SK-N-SH (cell line): ENCODE measurements at regions not wholly inside any gene's neighbourhood (a gene's known extent, or its start where the extent isn't known, plus 50 kb on each side); places are given as distances from the start of the nearest gene placed in this dataset.

Experiments
- CTCF ChIA-PET: fragments of 300-600, 350-600 bp; formaldehyde crosslinking; extraction: SDS; loops from one replicate; lab custom pipeline; 2021; lab: Yijun Ruan, JAX
- POLR2A ChIA-PET: fragments of 350-600 bp; sonication (Branson Sonifier 250); formaldehyde crosslinking; extraction: SDS; loops from one replicate; lab custom pipeline; 2020; ENCODE audit warnings: antibody characterized with exemption, inconsistent platforms; lab: Yijun Ruan, JAX
- DNase-seq: peaks from one replicate; pipeline ENCODE4 v3.0.0; 2012
- H2AFZ ChIP-seq: fragments of 200-600 bp; sonication (generic); 2 replicates; pipeline ENCODE4 v1.8.1; 2016; ENCODE audit warnings: antibody characterized with exemption, mild to moderate bottlenecking, low read depth
- H3F3A ChIP-seq: fragments of 200-600 bp; sonication (generic); replicated peaks from 2 replicates; pipeline ENCODE3; 2016; ENCODE audit warnings: antibody characterized with exemption, mild to moderate bottlenecking; ENCODE audit not compliant: insufficient read depth
- H3K27ac ChIP-seq, 2 experiments: fragments of 200-500 bp in 1 of 2; fragments of 200-600 bp in 1 of 2; sonication (Bioruptor generic) in 1 of 2; sonication (generic), shearing (Covaris generic) in 1 of 2; 2 replicates each; pipeline versions ENCODE4 v1.5.1 to v1.6.1; 2014 to 2016; ENCODE audit warnings: low read depth in 2 of 2, inconsistent platforms in 1 of 2, low read length in 1 of 2, mild to moderate bottlenecking in 1 of 2, mixed read lengths in 1 of 2
- H3K27me3 ChIP-seq: fragments of 200-600 bp; sonication (generic), shearing (Covaris generic); 2 replicates; pipeline ENCODE4 v1.6.1; 2016; ENCODE audit warnings: mixed run types; ENCODE audit not compliant: insufficient read depth
- H3K36me3 ChIP-seq, 2 experiments: fragments of 200-500 bp in 1 of 2; fragments of 200-600 bp in 1 of 2; sonication (Bioruptor generic) in 1 of 2; sonication (generic) in 1 of 2; replicated peaks in 1 of 2; 2 replicates each; pipeline versions ENCODE3 to v1.5.1; 2014 to 2016; ENCODE audit warnings: low read length in 1 of 2, mild to moderate bottlenecking in 1 of 2; ENCODE audit not compliant: insufficient read depth in 2 of 2, control insufficient read depth in 1 of 2
- H3K4me1 ChIP-seq, 2 experiments: fragments of 200-500 bp in 1 of 2; fragments of 200-600 bp in 1 of 2; sonication (Bioruptor generic) in 1 of 2; sonication (generic), shearing (Covaris generic) in 1 of 2; 2 replicates each; pipeline versions ENCODE4 v1.5.1 to v1.6.1; 2014 to 2016; ENCODE audit warnings: low read depth in 1 of 2, low read length in 1 of 2, mixed run types in 1 of 2; ENCODE audit not compliant: insufficient read depth in 2 of 2, control insufficient read depth in 1 of 2
- H3K4me2 ChIP-seq: fragments of 200-600 bp; sonication (generic), shearing (Covaris generic); 2 replicates; pipeline ENCODE4 v1.6.1; 2017; ENCODE audit warnings: mixed run types
- H3K4me3 ChIP-seq, 2 experiments: fragments of 200-500 bp in 1 of 2; fragments of 200-600 bp in 1 of 2; sonication (Bioruptor generic) in 1 of 2; sonication (generic), shearing (Covaris generic) in 1 of 2; 2 replicates each; pipeline versions ENCODE4 v1.5.1 to v1.8.1; 2014 to 2016; ENCODE audit warnings: low read depth in 2 of 2, inconsistent platforms in 1 of 2, low read length in 1 of 2, mild to moderate bottlenecking in 1 of 2, mixed read lengths in 1 of 2, moderate library complexity in 1 of 2
- H3K79me2 ChIP-seq: fragments of 200-600 bp; sonication (generic); 2 replicates; pipeline ENCODE4 v1.8.1; 2017; ENCODE audit warnings: mild to moderate bottlenecking; ENCODE audit not compliant: insufficient read depth
- H3K9ac ChIP-seq: fragments of 200-600 bp; sonication (generic); 2 replicates; pipeline ENCODE4 v1.6.1; 2017; ENCODE audit warnings: mixed run types
- H3K9me2 ChIP-seq: fragments of 200-600 bp; sonication (generic); 2 replicates; pipeline ENCODE4 v1.6.1; 2017; ENCODE audit warnings: mixed run types
- H3K9me3 ChIP-seq: fragments of 200-600 bp; sonication (generic); 2 replicates; pipeline ENCODE4 v1.6.1; 2017; ENCODE audit warnings: mixed run types, mild to moderate bottlenecking, moderate library complexity
- H4K20me1 ChIP-seq: fragments of 200-600 bp; sonication (generic); 2 replicates; pipeline ENCODE4 v1.6.1; 2017; ENCODE audit warnings: mild to moderate bottlenecking, mixed run types; ENCODE audit not compliant: insufficient read depth
- ELF1 ChIP-seq: IDR thresholded peaks from 2 replicates; pipeline ENCODE4 v1.4.0; 2012
- FOSL2 ChIP-seq: IDR thresholded peaks from 2 replicates; pipeline ENCODE4 v1.4.0; 2012; ENCODE audit warnings: low read depth, mild to moderate bottlenecking, moderate library complexity, borderline replicate concordance
- FOXJ3 ChIP-seq: sonication (generic); formaldehyde crosslinking; IDR thresholded peaks from 2 replicates; pipeline ENCODE4 v1.5.1; 2020; ENCODE audit warnings: mild to moderate bottlenecking, missing genetic modification reagents
- GABPA ChIP-seq: IDR thresholded peaks from 2 replicates; pipeline ENCODE4 v1.4.0; 2012; ENCODE audit warnings: low read depth, mild to moderate bottlenecking
- GATA2 ChIP-seq: sonication (generic); formaldehyde crosslinking; IDR thresholded peaks from 2 replicates; pipeline ENCODE4 v1.5.0; 2020; ENCODE audit warnings: mild to moderate bottlenecking, missing genetic modification reagents
- JUND ChIP-seq: IDR thresholded peaks from 2 replicates; pipeline ENCODE4 v1.4.0; 2012
- MEF2A ChIP-seq: IDR thresholded peaks from 2 replicates; pipeline ENCODE4 v1.4.0; 2012; ENCODE audit warnings: low read depth, borderline replicate concordance
- MXI1 ChIP-seq: IDR thresholded peaks from 2 replicates; pipeline ENCODE4 v1.6.1; 2012; ENCODE audit warnings: mild to moderate bottlenecking, low read depth, low read length, improper control_type of control experiment
- RAD21 ChIP-seq: IDR thresholded peaks from 2 replicates; pipeline ENCODE4 v1.6.1; 2012; ENCODE audit warnings: mild to moderate bottlenecking, low read length
- SMC3 ChIP-seq: IDR thresholded peaks from 2 replicates; pipeline ENCODE4 v1.6.1; 2012; ENCODE audit warnings: low read depth, low read length, improper control_type of control experiment
- TAF1 ChIP-seq: IDR thresholded peaks from 2 replicates; pipeline ENCODE4 v1.6.1; 2012; ENCODE audit warnings: low read depth, mild to moderate bottlenecking, low read length, moderate library complexity, borderline replicate concordance
- TEAD4 ChIP-seq: IDR thresholded peaks from 2 replicates; pipeline ENCODE4 v1.4.0; 2012; ENCODE audit warnings: mild to moderate bottlenecking, borderline replicate concordance; ENCODE audit not compliant: insufficient read depth
- WGBS: methylation state at CpG from one replicate; pipeline ENCODE4 v1.1.6; 2017; ENCODE audit warnings: low lambda C conversion rate; 5-methylcytosine and 5-hydroxymethylcytosine counted together
- TF ChIP-seq, protein P1 (sequence below): fragments of 200-600 bp; sonication (generic); IDR thresholded peaks from 2 replicates; pipeline ENCODE4 v1.6.1; 2017; ENCODE audit warnings: antibody characterized with exemption, mild to moderate bottlenecking, moderate library complexity
- TF ChIP-seq, protein P2 (sequence below): IDR thresholded peaks from 2 replicates; pipeline ENCODE4 v1.4.0; 2012; ENCODE audit warnings: low read depth
- TF ChIP-seq, protein P3 (sequence below): IDR thresholded peaks from 2 replicates; pipeline ENCODE4 v1.6.1; 2012; ENCODE audit warnings: mild to moderate bottlenecking, low read depth, low read length, moderate library complexity
- TF ChIP-seq, protein P4 (sequence below): IDR thresholded peaks from 2 replicates; pipeline ENCODE4 v1.4.0; 2012; ENCODE audit warnings: low read depth, borderline replicate concordance
- TF ChIP-seq, protein P5 (sequence below): fragments of 150-350 bp; IDR thresholded peaks from 2 replicates; pipeline ENCODE4 v1.6.1; 2017; ENCODE audit warnings: antibody characterized with exemption, low read length, low read depth, borderline replicate concordance
- TF ChIP-seq, protein P6 (sequence below): IDR thresholded peaks from 2 replicates; pipeline ENCODE4; 2012

DNA sequence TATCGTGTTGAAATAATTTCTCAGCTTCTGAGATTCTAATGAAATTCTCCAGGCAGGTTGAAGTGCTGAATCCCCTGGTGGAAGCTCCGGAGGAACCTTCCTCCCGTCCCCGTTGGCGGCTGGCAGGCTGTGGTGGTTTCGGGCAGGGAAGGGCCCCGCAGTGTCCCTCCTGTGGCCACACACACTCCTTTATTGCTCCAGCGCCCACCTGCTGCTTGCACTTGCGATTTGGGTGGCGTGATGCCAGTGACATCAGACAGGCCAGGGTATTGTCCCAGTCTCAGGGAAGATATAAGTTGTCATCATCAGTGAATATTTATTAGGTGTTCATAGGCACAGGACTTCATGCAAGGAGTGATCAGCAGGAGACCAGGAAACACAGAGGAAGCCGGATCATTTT lies 530.4 kb downstream of the QKI start:
- H3K27me3 ChIP-seq = no peaks in the 10 kb centered on the region
- H3K9me2 ChIP-seq = no peaks in the 10 kb centered on the region
- 56% methylated on average over 3 of the region's 11 CpGs for whole genome bisulfite sequencing
- H3K9ac ChIP-seq = no peak overlapping the region
- no peaks in the 10 kb centered on the region for H4K20me1 ChIP-seq
- no peaks in the 10 kb centered on the region for H3K79me2 ChIP-seq
- H3K27ac ChIP-seq = no peak overlapping the region
- no peaks in the 10 kb centered on the region for H3K4me1 ChIP-seq
- TF ChIP-seq, protein P1, sequence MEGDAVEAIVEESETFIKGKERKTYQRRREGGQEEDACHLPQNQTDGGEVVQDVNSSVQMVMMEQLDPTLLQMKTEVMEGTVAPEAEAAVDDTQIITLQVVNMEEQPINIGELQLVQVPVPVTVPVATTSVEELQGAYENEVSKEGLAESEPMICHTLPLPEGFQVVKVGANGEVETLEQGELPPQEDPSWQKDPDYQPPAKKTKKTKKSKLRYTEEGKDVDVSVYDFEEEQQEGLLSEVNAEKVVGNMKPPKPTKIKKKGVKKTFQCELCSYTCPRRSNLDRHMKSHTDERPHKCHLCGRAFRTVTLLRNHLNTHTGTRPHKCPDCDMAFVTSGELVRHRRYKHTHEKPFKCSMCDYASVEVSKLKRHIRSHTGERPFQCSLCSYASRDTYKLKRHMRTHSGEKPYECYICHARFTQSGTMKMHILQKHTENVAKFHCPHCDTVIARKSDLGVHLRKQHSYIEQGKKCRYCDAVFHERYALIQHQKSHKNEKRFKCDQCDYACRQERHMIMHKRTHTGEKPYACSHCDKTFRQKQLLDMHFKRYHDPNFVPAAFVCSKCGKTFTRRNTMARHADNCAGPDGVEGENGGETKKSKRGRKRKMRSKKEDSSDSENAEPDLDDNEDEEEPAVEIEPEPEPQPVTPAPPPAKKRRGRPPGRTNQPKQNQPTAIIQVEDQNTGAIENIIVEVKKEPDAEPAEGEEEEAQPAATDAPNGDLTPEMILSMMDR = no peak
- TF ChIP-seq TAF1 (no peak), ELF1 (no peak), TEAD4 (no peak), GABPA (no peak), FOSL2 (no peak), RAD21 (no peak), JUND (no peak), FOXJ3 (CRISPR knock-in tag) (no peak), GATA2 (CRISPR knock-in tag) (no peak), MXI1 (no peak), MEF2A (no peak), SMC3 (no peak)
- TF ChIP-seq, protein P2, sequence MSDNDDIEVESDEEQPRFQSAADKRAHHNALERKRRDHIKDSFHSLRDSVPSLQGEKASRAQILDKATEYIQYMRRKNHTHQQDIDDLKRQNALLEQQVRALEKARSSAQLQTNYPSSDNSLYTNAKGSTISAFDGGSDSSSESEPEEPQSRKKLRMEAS = no peak
- TF ChIP-seq, protein P3, sequence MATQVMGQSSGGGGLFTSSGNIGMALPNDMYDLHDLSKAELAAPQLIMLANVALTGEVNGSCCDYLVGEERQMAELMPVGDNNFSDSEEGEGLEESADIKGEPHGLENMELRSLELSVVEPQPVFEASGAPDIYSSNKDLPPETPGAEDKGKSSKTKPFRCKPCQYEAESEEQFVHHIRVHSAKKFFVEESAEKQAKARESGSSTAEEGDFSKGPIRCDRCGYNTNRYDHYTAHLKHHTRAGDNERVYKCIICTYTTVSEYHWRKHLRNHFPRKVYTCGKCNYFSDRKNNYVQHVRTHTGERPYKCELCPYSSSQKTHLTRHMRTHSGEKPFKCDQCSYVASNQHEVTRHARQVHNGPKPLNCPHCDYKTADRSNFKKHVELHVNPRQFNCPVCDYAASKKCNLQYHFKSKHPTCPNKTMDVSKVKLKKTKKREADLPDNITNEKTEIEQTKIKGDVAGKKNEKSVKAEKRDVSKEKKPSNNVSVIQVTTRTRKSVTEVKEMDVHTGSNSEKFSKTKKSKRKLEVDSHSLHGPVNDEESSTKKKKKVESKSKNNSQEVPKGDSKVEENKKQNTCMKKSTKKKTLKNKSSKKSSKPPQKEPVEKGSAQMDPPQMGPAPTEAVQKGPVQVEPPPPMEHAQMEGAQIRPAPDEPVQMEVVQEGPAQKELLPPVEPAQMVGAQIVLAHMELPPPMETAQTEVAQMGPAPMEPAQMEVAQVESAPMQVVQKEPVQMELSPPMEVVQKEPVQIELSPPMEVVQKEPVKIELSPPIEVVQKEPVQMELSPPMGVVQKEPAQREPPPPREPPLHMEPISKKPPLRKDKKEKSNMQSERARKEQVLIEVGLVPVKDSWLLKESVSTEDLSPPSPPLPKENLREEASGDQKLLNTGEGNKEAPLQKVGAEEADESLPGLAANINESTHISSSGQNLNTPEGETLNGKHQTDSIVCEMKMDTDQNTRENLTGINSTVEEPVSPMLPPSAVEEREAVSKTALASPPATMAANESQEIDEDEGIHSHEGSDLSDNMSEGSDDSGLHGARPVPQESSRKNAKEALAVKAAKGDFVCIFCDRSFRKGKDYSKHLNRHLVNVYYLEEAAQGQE = no peak
- TF ChIP-seq, protein P4, sequence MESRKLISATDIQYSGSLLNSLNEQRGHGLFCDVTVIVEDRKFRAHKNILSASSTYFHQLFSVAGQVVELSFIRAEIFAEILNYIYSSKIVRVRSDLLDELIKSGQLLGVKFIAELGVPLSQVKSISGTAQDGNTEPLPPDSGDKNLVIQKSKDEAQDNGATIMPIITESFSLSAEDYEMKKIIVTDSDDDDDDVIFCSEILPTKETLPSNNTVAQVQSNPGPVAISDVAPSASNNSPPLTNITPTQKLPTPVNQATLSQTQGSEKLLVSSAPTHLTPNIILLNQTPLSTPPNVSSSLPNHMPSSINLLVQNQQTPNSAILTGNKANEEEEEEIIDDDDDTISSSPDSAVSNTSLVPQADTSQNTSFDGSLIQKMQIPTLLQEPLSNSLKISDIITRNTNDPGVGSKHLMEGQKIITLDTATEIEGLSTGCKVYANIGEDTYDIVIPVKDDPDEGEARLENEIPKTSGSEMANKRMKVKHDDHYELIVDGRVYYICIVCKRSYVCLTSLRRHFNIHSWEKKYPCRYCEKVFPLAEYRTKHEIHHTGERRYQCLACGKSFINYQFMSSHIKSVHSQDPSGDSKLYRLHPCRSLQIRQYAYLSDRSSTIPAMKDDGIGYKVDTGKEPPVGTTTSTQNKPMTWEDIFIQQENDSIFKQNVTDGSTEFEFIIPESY = no peak
- TF ChIP-seq, protein P5, sequence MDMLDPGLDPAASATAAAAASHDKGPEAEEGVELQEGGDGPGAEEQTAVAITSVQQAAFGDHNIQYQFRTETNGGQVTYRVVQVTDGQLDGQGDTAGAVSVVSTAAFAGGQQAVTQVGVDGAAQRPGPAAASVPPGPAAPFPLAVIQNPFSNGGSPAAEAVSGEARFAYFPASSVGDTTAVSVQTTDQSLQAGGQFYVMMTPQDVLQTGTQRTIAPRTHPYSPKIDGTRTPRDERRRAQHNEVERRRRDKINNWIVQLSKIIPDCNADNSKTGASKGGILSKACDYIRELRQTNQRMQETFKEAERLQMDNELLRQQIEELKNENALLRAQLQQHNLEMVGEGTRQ = no peak
- TF ChIP-seq, protein P6, sequence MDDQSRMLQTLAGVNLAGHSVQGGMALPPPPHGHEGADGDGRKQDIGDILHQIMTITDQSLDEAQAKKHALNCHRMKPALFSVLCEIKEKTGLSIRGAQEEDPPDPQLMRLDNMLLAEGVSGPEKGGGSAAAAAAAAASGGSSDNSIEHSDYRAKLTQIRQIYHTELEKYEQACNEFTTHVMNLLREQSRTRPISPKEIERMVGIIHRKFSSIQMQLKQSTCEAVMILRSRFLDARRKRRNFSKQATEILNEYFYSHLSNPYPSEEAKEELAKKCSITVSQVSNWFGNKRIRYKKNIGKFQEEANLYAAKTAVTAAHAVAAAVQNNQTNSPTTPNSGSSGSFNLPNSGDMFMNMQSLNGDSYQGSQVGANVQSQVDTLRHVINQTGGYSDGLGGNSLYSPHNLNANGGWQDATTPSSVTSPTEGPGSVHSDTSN = no peak
- TF ChIP-seq, all 33 proteins: peak for 0
- no peak for DNase-seq
- no peak overlapping the region for H2AFZ ChIP-seq
- H3K4me2 ChIP-seq = no peak overlapping the region
- ChIA-PET POLR2A (no interaction called here), CTCF (interaction anchor here (1.3 kb wide), 1 partner anchor 11 kb away, joined by 3 read pairs; no protein-coding TSS in a partner anchor)
- no peaks in the 10 kb centered on the region for H3K9me3 ChIP-seq
- no peaks in the 10 kb centered on the region for H3F3A ChIP-seq
- H3K36me3 ChIP-seq = no peaks in the 10 kb centered on the region
- H3K4me3 ChIP-seq = no peak overlapping the region
